ENCODE measurements at regions not wholly inside any gene's neighbourhood (a gene's known extent, or its start where the extent isn't known, plus 50 kb on each side); places are given as distances from the start of the nearest gene placed in this dataset.

DNA sequence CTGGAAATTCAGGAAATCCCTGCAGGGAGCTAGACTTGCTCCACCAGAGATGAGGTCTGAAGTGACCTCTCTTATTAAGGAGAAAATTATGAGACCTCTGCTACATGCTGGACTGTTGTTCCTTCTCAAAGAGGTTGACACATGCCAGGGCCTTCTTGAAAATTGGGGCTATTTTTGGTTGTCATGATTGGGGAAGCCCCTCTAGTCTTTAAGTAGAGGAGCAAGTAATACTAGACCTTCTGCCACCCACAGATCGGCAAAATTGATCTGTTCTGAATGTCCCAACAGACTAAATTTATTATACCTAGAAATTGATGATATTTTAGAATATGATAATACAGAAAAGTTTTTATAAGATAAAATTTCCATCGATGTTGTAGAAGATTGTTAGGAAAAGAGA, 160.8 kb upstream of the GRB10 start:
- H3K4me1 ChIP-seq: no peaks in the 10 kb centered on the region
- intact Hi-C loops (cut with DNase I; ENCODE audit: low total_unique reads): no loop called here

DNA sequence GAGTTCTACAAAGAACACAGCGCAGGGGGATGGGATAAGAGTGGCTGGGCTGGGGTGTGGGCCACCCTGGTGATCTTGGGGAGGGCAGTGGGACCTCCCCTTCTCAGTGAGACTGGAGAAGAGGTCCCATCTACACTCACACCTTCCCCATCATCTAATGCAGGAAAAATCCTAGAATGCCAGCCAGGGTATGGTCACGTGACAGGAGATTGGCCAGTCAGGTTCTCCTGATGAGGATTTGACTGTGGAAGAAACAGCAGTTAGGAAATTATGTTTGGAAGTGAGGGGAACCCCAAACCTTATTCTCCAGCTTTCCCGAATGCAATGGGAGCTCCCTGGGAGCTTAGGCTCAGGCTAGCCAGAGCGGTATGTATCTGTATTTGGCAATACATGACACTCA, 158.8 kb upstream of the GRB10 start:
- no peaks in the 10 kb centered on the region for H3K27me3 ChIP-seq
- H3K4me1 ChIP-seq: no peaks in the 10 kb centered on the region
- no peaks in the 10 kb centered on the region for H3K9me3 ChIP-seq
- no peak overlapping the region for H3K4me3 ChIP-seq
- no peak overlapping the region for H3K27ac ChIP-seq
- DNase-seq: no peak
- no peaks in the 10 kb centered on the region for H3K36me3 ChIP-seq
- WGBS, 5 donors: 81 to 93% (median 90%) methylated on average over 4 of the region's 4 CpGs
- intact Hi-C loops (cut with DNase I; ENCODE audit: low total_unique reads): no loop called here
- no peak for TF ChIP-seq POLR2A (IDR thresholded peaks at IDR 0.05)
- TF ChIP-seq EP300 (IDR thresholded peaks at IDR 0.05): no peak
- TF ChIP-seq, protein P1, sequence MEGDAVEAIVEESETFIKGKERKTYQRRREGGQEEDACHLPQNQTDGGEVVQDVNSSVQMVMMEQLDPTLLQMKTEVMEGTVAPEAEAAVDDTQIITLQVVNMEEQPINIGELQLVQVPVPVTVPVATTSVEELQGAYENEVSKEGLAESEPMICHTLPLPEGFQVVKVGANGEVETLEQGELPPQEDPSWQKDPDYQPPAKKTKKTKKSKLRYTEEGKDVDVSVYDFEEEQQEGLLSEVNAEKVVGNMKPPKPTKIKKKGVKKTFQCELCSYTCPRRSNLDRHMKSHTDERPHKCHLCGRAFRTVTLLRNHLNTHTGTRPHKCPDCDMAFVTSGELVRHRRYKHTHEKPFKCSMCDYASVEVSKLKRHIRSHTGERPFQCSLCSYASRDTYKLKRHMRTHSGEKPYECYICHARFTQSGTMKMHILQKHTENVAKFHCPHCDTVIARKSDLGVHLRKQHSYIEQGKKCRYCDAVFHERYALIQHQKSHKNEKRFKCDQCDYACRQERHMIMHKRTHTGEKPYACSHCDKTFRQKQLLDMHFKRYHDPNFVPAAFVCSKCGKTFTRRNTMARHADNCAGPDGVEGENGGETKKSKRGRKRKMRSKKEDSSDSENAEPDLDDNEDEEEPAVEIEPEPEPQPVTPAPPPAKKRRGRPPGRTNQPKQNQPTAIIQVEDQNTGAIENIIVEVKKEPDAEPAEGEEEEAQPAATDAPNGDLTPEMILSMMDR (IDR thresholded peaks at IDR 0.05): no peak
- no peak for TF ChIP-seq POLR2AphosphoS5 (IDR thresholded peaks at IDR 0.05)

More for the DNA sequence above, 160.8 kb upstream of the GRB10 start:
- no peak overlapping the region for H3K4me3 ChIP-seq
- peaks cover 0 to 4% (median 0%) of the 10 kb centered on the region in 4 donors for H3K9me3 ChIP-seq
- H3K36me3 ChIP-seq: no peaks in the 10 kb centered on the region
- TF ChIP-seq EP300 (IDR thresholded peaks at IDR 0.05): no peak
- TF ChIP-seq POLR2AphosphoS5 (IDR thresholded peaks at IDR 0.05): no peak
- TF ChIP-seq, protein P1 (IDR thresholded peaks at IDR 0.05): no peak
- TF ChIP-seq POLR2A (IDR thresholded peaks at IDR 0.05): no peak
- H3K27me3 ChIP-seq: peaks cover 0 to 7% (median 0%) of the 10 kb centered on the region in 3 donors
- H3K27ac ChIP-seq: no peak overlapping the region
- WGBS, 5 donors: 82 to 96% (median 94%) methylated on average over 2 of the region's 2 CpGs
- no peak for DNase-seq

DNA sequence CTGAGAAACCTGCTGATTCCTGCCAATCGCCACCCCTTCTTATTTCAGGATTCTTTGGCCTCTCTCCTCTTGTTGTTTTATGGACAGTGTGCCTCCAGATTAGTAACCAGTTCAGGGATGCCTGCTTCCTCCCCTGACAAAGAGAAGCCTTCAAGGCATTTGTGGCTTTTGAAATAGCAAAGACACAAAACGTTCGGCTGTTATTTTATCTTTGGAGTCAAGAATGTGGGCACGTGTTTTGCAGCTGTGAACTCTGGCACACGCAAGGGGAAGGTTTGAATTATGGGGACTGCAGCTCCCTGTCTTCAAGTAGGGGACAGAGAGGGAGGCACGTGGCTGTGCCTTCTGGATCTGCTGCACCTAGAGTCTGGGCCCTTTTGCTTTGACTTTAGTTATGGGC, 157.9 kb upstream of the GRB10 start:
- Histone ChIP-seq H3K36me3 (no peaks in the 10 kb centered on the region), H3K4me3 (no peak overlapping the region), H3K27ac (no peak overlapping the region), H3K9me3 (no peaks in the 10 kb centered on the region), H3K4me1 (no peaks in the 10 kb centered on the region), H3K27me3 (no peaks in the 10 kb centered on the region)
- DNase-seq: no peak
- intact Hi-C loops (cut with DNase I; ENCODE audit: low total_unique reads): no loop called here
- no peak for TF ChIP-seq POLR2AphosphoS5 (IDR thresholded peaks at IDR 0.05)
- no peak for TF ChIP-seq EP300 (IDR thresholded peaks at IDR 0.05)
- TF ChIP-seq, protein P1 (IDR thresholded peaks at IDR 0.05): no peak
- TF ChIP-seq POLR2A (IDR thresholded peaks at IDR 0.05): no peak
- WGBS, 5 donors: 47 to 70% (median 64%) methylated on average over 6 of the region's 6 CpGs

DNA sequence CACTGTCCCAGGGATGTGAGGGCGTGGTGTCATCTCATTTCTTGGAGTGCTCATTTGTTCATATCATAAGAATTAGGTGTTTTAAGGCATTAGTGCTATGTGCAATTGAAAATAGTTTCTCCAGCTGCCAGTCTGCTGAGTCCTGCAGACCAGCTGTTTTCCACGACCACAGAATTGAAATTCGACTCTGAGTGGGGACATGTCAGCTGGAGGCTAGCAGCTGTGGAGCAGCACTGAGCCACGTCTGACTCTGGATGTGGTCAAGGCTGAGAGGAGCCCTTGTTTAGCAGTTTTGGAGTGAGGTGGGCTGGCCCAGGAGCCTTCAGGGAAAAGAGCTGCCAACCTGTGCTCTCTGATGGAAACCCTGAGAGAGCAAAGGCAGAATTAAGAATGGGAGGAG, 156.3 kb upstream of the GRB10 start:
- no peaks in the 10 kb centered on the region for H3K36me3 ChIP-seq
- intact Hi-C loops (cut with DNase I; ENCODE audit: low total_unique reads): no loop called here
- no peaks in the 10 kb centered on the region for H3K4me1 ChIP-seq
- no peak for DNase-seq
- WGBS, 5 donors: 40 to 64% (median 51%) methylated on average over 4 of the region's 4 CpGs
- no peaks in the 10 kb centered on the region for H3K27me3 ChIP-seq
- no peaks in the 10 kb centered on the region for H3K9me3 ChIP-seq
- no peak overlapping the region for H3K4me3 ChIP-seq
- H3K27ac ChIP-seq: no peak overlapping the region
- TF ChIP-seq, protein P1 (IDR thresholded peaks at IDR 0.05): no peak
- TF ChIP-seq EP300 (IDR thresholded peaks at IDR 0.05) (no peak), POLR2A (IDR thresholded peaks at IDR 0.05) (no peak), POLR2AphosphoS5 (IDR thresholded peaks at IDR 0.05) (no peak)

Measured in stomach (tissue), 8 donors.